WTC11 (cell line): ENCODE measurements at regions not wholly inside any gene's neighbourhood (a gene's known extent, or its start where the extent isn't known, plus 50 kb on each side); places are given as distances from the start of the nearest gene placed in this dataset.

ENCODE experiments used
- ATAC-seq: fragments of 200-7000 bp; cut with Tn5 transposase; 2 replicates; pipeline ENCODE4 v1.10.0; 2021; ENCODE audit warnings: mild to moderate bottlenecking, moderate library complexity
- CTCF ChIA-PET: fragments of 300-600 bp; sonication (Branson Sonifier 250); formaldehyde crosslinking; loops from one replicate; lab custom pipeline; 2021; ENCODE audit warnings: antibody characterized with exemption; lab: Charles Lee
- POLR2A ChIA-PET: fragments of 350-600 bp; sonication (Branson Sonifier 250); formaldehyde crosslinking; loops from one replicate; lab custom pipeline; 2021; ENCODE audit warnings: antibody characterized with exemption; lab: Charles Lee
- DNase-seq: peaks from one replicate; pipeline ENCODE4 v3.0.0; 2021; ENCODE audit warnings: low spot score
- H3K27ac Mint-ChIP-seq: 2 replicates; pipeline ENCODE4 v1.8.0; 2021; ENCODE audit warnings: mixed read lengths
- H3K27me3 Mint-ChIP-seq: 2 replicates; pipeline ENCODE4 v1.8.0; 2021; ENCODE audit warnings: low read depth, mild to moderate bottlenecking, moderate library complexity, mixed read lengths
- H3K36me3 Mint-ChIP-seq: 2 replicates; pipeline ENCODE4 v1.8.0; 2021; ENCODE audit warnings: mixed read lengths
- H3K4me1 Mint-ChIP-seq: 2 replicates; pipeline ENCODE4 v1.8.0; 2022; ENCODE audit warnings: mixed read lengths
- H3K4me3 Mint-ChIP-seq: 2 replicates; pipeline ENCODE4 v1.8.0; 2021; ENCODE audit warnings: mild to moderate bottlenecking, moderate library complexity, mixed read lengths
- H3K9me3 Mint-ChIP-seq: 2 replicates; pipeline ENCODE4 v1.8.0; 2021; ENCODE audit warnings: mixed read lengths
- CBFB ChIP-seq: sonication (generic); formaldehyde crosslinking; IDR thresholded peaks from 2 replicates; pipeline ENCODE4 v1.8.1; 2022; ENCODE audit warnings: mild to moderate bottlenecking, low read depth, missing genetic modification reagents
- CREB1 ChIP-seq: sonication (generic); formaldehyde crosslinking; IDR thresholded peaks from 2 replicates; pipeline ENCODE4 v1.8.0; 2023; ENCODE audit warnings: mild to moderate bottlenecking, missing genetic modification reagents
- E2F5 ChIP-seq: sonication (generic); formaldehyde crosslinking; IDR thresholded peaks from 2 replicates; pipeline ENCODE4 v1.8.1; 2022; ENCODE audit warnings: mild to moderate bottlenecking, moderate library complexity, missing genetic modification reagents
- ELF4 ChIP-seq: sonication (generic); formaldehyde crosslinking; IDR thresholded peaks from 2 replicates; pipeline ENCODE4 v1.8.1; 2022; ENCODE audit warnings: low read depth, mild to moderate bottlenecking, moderate library complexity, missing genetic modification reagents
- EMX1 ChIP-seq: fragments of 250-450 bp; sonication (Bioruptor Pico); IDR thresholded peaks from 2 replicates; pipeline ENCODE4 v1.8.0; 2021; ENCODE audit warnings: mild to moderate bottlenecking
- FOXK1 ChIP-seq: sonication (generic); formaldehyde crosslinking; IDR thresholded peaks from 2 replicates; pipeline ENCODE4 v1.8.0; 2022; ENCODE audit warnings: mild to moderate bottlenecking, moderate library complexity, missing genetic modification reagents
- GABPB1 ChIP-seq: sonication (generic); formaldehyde crosslinking; IDR thresholded peaks from 2 replicates; pipeline ENCODE4 v1.8.1; 2023; ENCODE audit warnings: mild to moderate bottlenecking, missing genetic modification reagents
- GTF2I ChIP-seq: fragments of 250-450 bp; sonication (Bioruptor Pico); conservative IDR thresholded peaks from 2 replicates; pipeline ENCODE4 v1.4.0; 2021; ENCODE audit warnings: mild to moderate bottlenecking
- IRF2 ChIP-seq: sonication (generic); formaldehyde crosslinking; IDR thresholded peaks from 2 replicates; pipeline ENCODE4 v1.8.0; 2022; ENCODE audit warnings: low read depth, missing genetic modification reagents, borderline replicate concordance
- JUN ChIP-seq: sonication (generic); formaldehyde crosslinking; IDR thresholded peaks from 2 replicates; pipeline ENCODE4 v1.8.0; 2023; ENCODE audit warnings: mild to moderate bottlenecking, missing genetic modification reagents
- RORB ChIP-seq: fragments of 250-450 bp; sonication (Bioruptor Pico); IDR thresholded peaks from 2 replicates; pipeline ENCODE4 v1.9.0; 2021; ENCODE audit warnings: mild to moderate bottlenecking
- ZNF121 ChIP-seq: sonication (generic); formaldehyde crosslinking; IDR thresholded peaks from 2 replicates; pipeline ENCODE4 v1.8.0; 2023; ENCODE audit warnings: missing genetic modification reagents
- ZNF263 ChIP-seq: sonication (generic); formaldehyde crosslinking; IDR thresholded peaks from 2 replicates; pipeline ENCODE4 v1.8.1; 2022; ENCODE audit warnings: low read depth, mild to moderate bottlenecking, moderate library complexity, missing genetic modification reagents
- ZNF317 ChIP-seq: sonication (generic); formaldehyde crosslinking; IDR thresholded peaks from 2 replicates; pipeline ENCODE4 v1.8.1; 2023; ENCODE audit warnings: low read depth, mild to moderate bottlenecking, moderate library complexity, missing genetic modification reagents, borderline replicate concordance
- ZNF396 ChIP-seq: fragments of 250-450 bp; sonication (Bioruptor Pico); IDR thresholded peaks from 2 replicates; pipeline ENCODE4 v1.8.0; 2021; ENCODE audit warnings: mild to moderate bottlenecking, moderate library complexity, borderline replicate concordance
- ZNF671 ChIP-seq: fragments of 250-450 bp; sonication (Bioruptor Pico); IDR thresholded peaks from 2 replicates; pipeline ENCODE4 v1.8.0; 2021; ENCODE audit warnings: mild to moderate bottlenecking
- TF ChIP-seq, protein P1 (sequence below): sonication (generic); formaldehyde crosslinking; conservative IDR thresholded peaks from 2 replicates; pipeline ENCODE4 v1.8.1; 2022; ENCODE audit warnings: mild to moderate bottlenecking, missing genetic modification reagents
- TF ChIP-seq, protein P2 (sequence below): fragments of 200-600 bp; IDR thresholded peaks from 2 replicates; pipeline ENCODE4 v1.8.0; 2022; ENCODE audit warnings: antibody characterized with exemption
- TF ChIP-seq, protein P3 (sequence below): sonication (generic); formaldehyde crosslinking; IDR thresholded peaks from 2 replicates; pipeline ENCODE4 v1.8.1; 2022; ENCODE audit warnings: missing genetic modification reagents, borderline replicate concordance

DNA sequence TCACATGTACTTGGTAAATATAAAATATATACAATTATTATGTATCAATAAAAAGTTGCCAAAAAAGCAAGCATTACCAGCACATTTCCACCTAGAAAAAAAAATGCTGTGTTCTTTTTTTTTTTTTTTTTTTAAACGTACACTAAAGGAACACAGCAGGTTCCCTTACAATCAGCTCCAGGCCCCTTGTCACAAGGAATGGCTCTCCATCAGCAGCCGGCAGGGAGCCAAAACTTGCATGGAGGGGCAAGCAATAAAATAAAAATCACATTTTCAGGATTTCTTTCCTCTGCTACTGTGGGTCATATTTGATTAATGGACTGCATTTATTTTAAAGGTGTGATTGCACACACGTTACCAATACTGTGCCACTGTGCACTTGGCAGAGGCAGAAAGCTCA lies 460.3 kb downstream of the GPAT3 start:
- ChIA-PET POLR2A (interaction anchor here (0.7 kb wide), 1 partner anchor 93 kb away, joined by 4 read pairs; no protein-coding TSS in a partner anchor), CTCF (interaction anchor here (1.0 to 1.3 kb wide), 2 partner anchors 352 to 456 kb away, joined by 3 to 7 read pairs; no protein-coding TSS in a partner anchor)
- H3K4me1 Mint-ChIP-seq: peaks cover 26% of the 10 kb centered on the region
- no peak overlapping the region for H3K4me3 Mint-ChIP-seq
- no peaks in the 10 kb centered on the region for H3K9me3 Mint-ChIP-seq
- no peaks in the 10 kb centered on the region for H3K36me3 Mint-ChIP-seq
- no peaks in the 10 kb centered on the region for H3K27me3 Mint-ChIP-seq
- H3K27ac Mint-ChIP-seq: no peak overlapping the region
- ATAC-seq: peak; percentile 30
- no peak for DNase-seq
- TF ChIP-seq CREB1 (CRISPR knock-in tag) (no peak), IRF2 (CRISPR knock-in tag) (no peak), FOXK1 (CRISPR knock-in tag) (no peak), GABPB1 (CRISPR knock-in tag) (no peak)
- TF ChIP-seq, protein P1, sequence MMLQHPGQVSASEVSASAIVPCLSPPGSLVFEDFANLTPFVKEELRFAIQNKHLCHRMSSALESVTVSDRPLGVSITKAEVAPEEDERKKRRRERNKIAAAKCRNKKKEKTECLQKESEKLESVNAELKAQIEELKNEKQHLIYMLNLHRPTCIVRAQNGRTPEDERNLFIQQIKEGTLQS (CRISPR knock-in tag): no peak
- TF ChIP-seq, all 79 proteins: peak for 0

DNA sequence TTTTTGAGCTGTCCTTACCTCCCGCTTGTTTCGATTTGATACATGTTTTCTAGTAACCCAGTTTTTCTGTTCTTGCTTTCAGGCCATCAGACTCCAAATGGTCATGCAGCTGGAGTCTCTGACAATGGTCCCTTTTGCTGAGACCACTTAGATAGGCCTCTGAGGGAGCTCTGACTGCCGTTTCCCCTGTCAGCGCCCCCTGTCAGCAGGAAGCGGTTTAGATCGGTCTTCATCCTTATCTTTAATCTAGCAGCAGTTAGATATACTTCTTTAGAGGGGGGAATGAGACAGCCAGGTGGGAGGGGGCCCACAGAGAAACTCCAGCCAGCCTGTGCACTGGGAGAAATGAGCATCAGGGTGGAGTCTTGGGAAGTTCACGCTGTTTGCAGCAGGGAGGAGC lies 457.9 kb downstream of the GPAT3 start:
- peak; percentile 64 for DNase-seq
- no peak overlapping the region for H3K27ac Mint-ChIP-seq
- peaks cover 26% of the 10 kb centered on the region for H3K4me1 Mint-ChIP-seq
- TF ChIP-seq, protein P2, sequence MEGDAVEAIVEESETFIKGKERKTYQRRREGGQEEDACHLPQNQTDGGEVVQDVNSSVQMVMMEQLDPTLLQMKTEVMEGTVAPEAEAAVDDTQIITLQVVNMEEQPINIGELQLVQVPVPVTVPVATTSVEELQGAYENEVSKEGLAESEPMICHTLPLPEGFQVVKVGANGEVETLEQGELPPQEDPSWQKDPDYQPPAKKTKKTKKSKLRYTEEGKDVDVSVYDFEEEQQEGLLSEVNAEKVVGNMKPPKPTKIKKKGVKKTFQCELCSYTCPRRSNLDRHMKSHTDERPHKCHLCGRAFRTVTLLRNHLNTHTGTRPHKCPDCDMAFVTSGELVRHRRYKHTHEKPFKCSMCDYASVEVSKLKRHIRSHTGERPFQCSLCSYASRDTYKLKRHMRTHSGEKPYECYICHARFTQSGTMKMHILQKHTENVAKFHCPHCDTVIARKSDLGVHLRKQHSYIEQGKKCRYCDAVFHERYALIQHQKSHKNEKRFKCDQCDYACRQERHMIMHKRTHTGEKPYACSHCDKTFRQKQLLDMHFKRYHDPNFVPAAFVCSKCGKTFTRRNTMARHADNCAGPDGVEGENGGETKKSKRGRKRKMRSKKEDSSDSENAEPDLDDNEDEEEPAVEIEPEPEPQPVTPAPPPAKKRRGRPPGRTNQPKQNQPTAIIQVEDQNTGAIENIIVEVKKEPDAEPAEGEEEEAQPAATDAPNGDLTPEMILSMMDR: peak; percentile 52; the same call in 1 of the 2 replicates
- no peak for TF ChIP-seq ZNF263 (CRISPR knock-in tag)
- CTCF ChIA-PET: interaction anchor here (0.6 to 1.4 kb wide), 18 partner anchors 10 to 489 kb away, joined by 3 to 7 read pairs (median 4); no protein-coding TSS in a partner anchor
- ATAC-seq: peak; percentile 95
- no peaks in the 10 kb centered on the region for H3K27me3 Mint-ChIP-seq
- no peaks in the 10 kb centered on the region for H3K36me3 Mint-ChIP-seq
- H3K9me3 Mint-ChIP-seq: no peaks in the 10 kb centered on the region
- POLR2A ChIA-PET: no interaction called here
- no peak overlapping the region for H3K4me3 Mint-ChIP-seq

- Mint-ChIP-seq H3K27ac (no peak overlapping the region), H3K36me3 (no peaks in the 10 kb centered on the region), H3K4me1 (peaks cover 9% of the 10 kb centered on the region), H3K4me3 (no peak overlapping the region), H3K27me3 (no peaks in the 10 kb centered on the region), H3K9me3 (no peaks in the 10 kb centered on the region)
- CTCF ChIA-PET: interaction anchor here (0.7 to 1.4 kb wide), 2 partner anchors 132 to 269 kb away, joined by 3 to 4 read pairs; no protein-coding TSS in a partner anchor
- TF ChIP-seq EMX1: no peak
- TF ChIP-seq CBFB (CRISPR knock-in tag): no peak
- TF ChIP-seq, protein P3, sequence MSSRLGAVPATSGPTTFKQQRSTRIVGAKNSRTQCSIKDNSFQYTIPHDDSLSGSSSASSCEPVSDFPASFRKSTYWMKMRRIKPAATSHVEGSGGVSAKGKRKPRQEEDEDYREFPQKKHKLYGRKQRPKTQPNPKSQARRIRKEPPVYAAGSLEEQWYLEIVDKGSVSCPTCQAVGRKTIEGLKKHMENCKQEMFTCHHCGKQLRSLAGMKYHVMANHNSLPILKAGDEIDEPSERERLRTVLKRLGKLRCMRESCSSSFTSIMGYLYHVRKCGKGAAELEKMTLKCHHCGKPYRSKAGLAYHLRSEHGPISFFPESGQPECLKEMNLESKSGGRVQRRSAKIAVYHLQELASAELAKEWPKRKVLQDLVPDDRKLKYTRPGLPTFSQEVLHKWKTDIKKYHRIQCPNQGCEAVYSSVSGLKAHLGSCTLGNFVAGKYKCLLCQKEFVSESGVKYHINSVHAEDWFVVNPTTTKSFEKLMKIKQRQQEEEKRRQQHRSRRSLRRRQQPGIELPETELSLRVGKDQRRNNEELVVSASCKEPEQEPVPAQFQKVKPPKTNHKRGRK (CRISPR knock-in tag): no peak
- no peak for TF ChIP-seq RORB (CRISPR knock-in tag)
- no peak for TF ChIP-seq ELF4 (CRISPR knock-in tag)
- TF ChIP-seq JUN: no peak
- no peak for TF ChIP-seq E2F5 (CRISPR knock-in tag)
- TF ChIP-seq ZNF396: no peak
- no peak for TF ChIP-seq GTF2I (CRISPR knock-in tag)
- no peak for TF ChIP-seq ZNF121 (CRISPR knock-in tag)
- no peak for TF ChIP-seq ZNF317
- TF ChIP-seq, protein P2: no peak
- no peak for TF ChIP-seq ZNF671 (CRISPR knock-in tag)
- POLR2A ChIA-PET: no interaction called here
- DNase-seq: no peak
- ATAC-seq: peak; percentile 47; the same call in 1 of the 2 replicates
These were observed 453.9 kb downstream of the GPAT3 start for GRCh38 chr4:83989835-83990234.
